ENCODE measurements at regions not wholly inside any gene's neighbourhood (a gene's known extent, or its start where the extent isn't known, plus 50 kb on each side); places are given as distances from the start of the nearest gene placed in this dataset.

- TF ChIP-seq PBX2 (CRISPR knock-in tag; IDR thresholded peaks at IDR 0.05; ENCODE audit: low read depth), result no peak
- no peak for TF ChIP-seq PBX2 (tag; conservative IDR thresholded peaks at IDR 0.05; ENCODE audit: low read depth)
- TF ChIP-seq SP1 (CRISPR knock-in tag; IDR thresholded peaks at IDR 0.05), result no peak
- no peak for TF ChIP-seq NCOA4 (IDR thresholded peaks at IDR 0.05; ENCODE audit: partially characterized antibody)
- no peak for TF ChIP-seq MCM3 (IDR thresholded peaks at IDR 0.05)
- TF ChIP-seq ZNF24 (IDR thresholded peaks at IDR 0.05), result no peak
- no peak for TF ChIP-seq KHSRP (IDR thresholded peaks at IDR 0.05)
Measured at GRCh38 chr3:170719300-170719699, 133.4 kb upstream of the SLC7A14 start (continued).

DNA sequence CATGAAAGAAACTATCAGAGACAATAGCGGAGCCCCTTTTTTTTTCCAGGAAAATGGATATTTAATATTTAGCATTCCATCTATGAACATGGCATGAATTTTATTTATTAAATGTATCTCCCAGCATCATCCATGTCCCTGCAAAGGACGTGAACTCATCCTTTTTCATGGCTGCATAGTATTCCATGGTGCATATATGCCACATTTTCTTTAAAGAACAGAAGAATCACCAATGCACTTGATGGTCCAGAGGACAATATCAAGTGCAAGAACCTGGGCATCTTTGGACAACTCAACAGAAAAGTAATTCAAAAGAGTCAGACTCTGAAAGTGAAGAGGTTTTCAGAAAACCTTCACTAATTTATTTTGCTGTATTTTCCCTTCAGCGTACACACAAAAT is 133.0 kb upstream of the SLC7A14 start:
- H3K9me3 ChIP-seq (replicated peaks; ENCODE audit: control insufficient read depth, insufficient read depth, low read depth, low read length), result no peaks in the 10 kb centered on the region
- no peaks in the 10 kb centered on the region for H3K27me3 ChIP-seq (ENCODE audit: control insufficient read depth in 2 of 2, insufficient read depth in 2 of 2, low read length in 2 of 2)
- H3K4me1 ChIP-seq (replicated peaks in 1 of 2; ENCODE audit: control insufficient read depth in 2 of 2, insufficient read depth in 2 of 2, low read length in 2 of 2), result peaks cover 6 to 22% of the 10 kb centered on the region in 2 experiments; a peak in 4 of 5 replicates
- H4K20me1 ChIP-seq (replicated peaks; ENCODE audit: control insufficient read depth, insufficient read depth, low read length), result no peaks in the 10 kb centered on the region
- intact Hi-C loops (cut with micrococcal nuclease), result no loop called here
- H3K9ac ChIP-seq (ENCODE audit: insufficient read depth in 1 of 2, low read depth in 2 of 2, low read length in 2 of 2), result no peak overlapping the region
- H3K9me1 ChIP-seq (ENCODE audit: control insufficient read depth, insufficient read depth, low read length), result no peaks in the 10 kb centered on the region
- DNase-seq (ENCODE audit: extremely low read depth in 1 of 4, low spot score in 3 of 4) (no peak), FAIRE-seq (no peak), ATAC-seq (no peak)
- no peak overlapping the region for H3K4me3 ChIP-seq
- no peaks in the 10 kb centered on the region for H3K79me2 ChIP-seq (ENCODE audit: control insufficient read depth, insufficient read depth, low read length)
- ChIA-PET CTCF (ENCODE audit: low intra/inter-chr PET ratio) (no interaction called here), POLR2A (interaction anchor here (0.6 to 1.2 kb wide), 3 partner anchors 16 to 738 kb away, joined by 3 to 5 read pairs (median 4); no protein-coding TSS in a partner anchor)
- no peak overlapping the region for H3K27ac ChIP-seq (ENCODE audit: extremely low read depth, low read depth, low read length)
- H3K4me2 ChIP-seq (ENCODE audit: insufficient read depth, low read length), result no peak overlapping the region
- H2AFZ ChIP-seq (ENCODE audit: low read depth, low read length), result no peak overlapping the region
- no peaks in the 10 kb centered on the region for H3K36me3 ChIP-seq (ENCODE audit: control insufficient read depth, insufficient read depth, low read length)
- BruUV-seq (replicated peaks), result no TSS peak
- 87% methylated on average over 3 of the region's 3 CpGs for WGBS (ENCODE audit: insufficient coverage, low coverage, missing lambda C conversion rate)
- in situ Hi-C loops (cut with MboI), result loop anchor here (5.0 kb wide), 1 partner anchor 93 kb away; no protein-coding TSS in a partner anchor
- TF ChIP-seq RCOR1 (IDR thresholded peaks at IDR 0.05; ENCODE audit: borderline replicate concordance in 1 of 2, low read depth in 2 of 2, low read length in 2 of 2) (peak in 1 of 2 experiments; percentile 56; a peak in 1 of 4 replicates), BCOR (IDR thresholded peaks at IDR 0.05) (peak; percentile 91), CHD4 (IDR thresholded peaks at IDR 0.05; ENCODE audit: insufficient read depth, insufficient replicate concordance, low read depth, low read length, poor library complexity, severe bottlenecking) (peak; percentile 54), HMGN3 (IDR thresholded peaks at IDR 0.05; ENCODE audit: borderline replicate concordance, extremely low read depth, insufficient read length, low read depth, low read length) (no peak), PHF20 (IDR thresholded peaks at IDR 0.05; ENCODE audit: partially characterized antibody) (peak; percentile 22), ADNP (tag; IDR thresholded peaks at IDR 0.05) (peak; percentile 73), NFE2L1 (tag; IDR thresholded peaks at IDR 0.05; ENCODE audit: borderline replicate concordance, low read depth) (no peak), SMARCA5 (IDR thresholded peaks at IDR 0.05) (peak; percentile 81), KLF6 (CRISPR knock-in tag; IDR thresholded peaks at IDR 0.05; ENCODE audit: borderline replicate concordance) (no peak), CBX3 (IDR thresholded peaks at IDR 0.05; ENCODE audit: borderline replicate concordance in 1 of 2, low read length in 2 of 2) (0 out of 3 replicates have a peak, but pooled peaks of 1 of the 2 experiments have one; percentile 44), THRAP3 (IDR thresholded peaks at IDR 0.05; ENCODE audit: borderline replicate concordance) (no peak), RBM17 (IDR thresholded peaks at IDR 0.05; ENCODE audit: borderline replicate concordance, low read depth, low read length) (no peak), GTF2A2 (tag; IDR thresholded peaks at IDR 0.05) (0 out of 2 replicates have a peak, but pooled peaks have one; percentile 51), RBM25 (IDR thresholded peaks at IDR 0.05; ENCODE audit: low read depth, low read length, severe bottlenecking) (peak; percentile 95), ZNF146 (CRISPR knock-in tag; IDR thresholded peaks at IDR 0.05; ENCODE audit: unreplicated experiment) (peak; percentile 100), KDM1A (IDR thresholded peaks at IDR 0.05) (peak; percentile 64 to 67)

Measured in K562 (cell line).